Activated B cell treated with CpG ODN at 0.5 μM for 24 hours (primary cell): ENCODE measurements at regions not wholly inside any gene's neighbourhood (a gene's known extent, or its start where the extent isn't known, plus 50 kb on each side); places are given as distances from the start of the nearest gene placed in this dataset.

ENCODE experiments used
- ATAC-seq: fragments of 200-7000 bp; cut with Tn5 transposase; one replicate; pipeline ENCODE4 v1.10.0; 2021; ENCODE audit warnings: low read depth, mild to moderate bottlenecking, moderate library complexity
- CTCF ChIA-PET: fragments of 350-600 bp; sonication (Branson Sonifier 250); formaldehyde crosslinking; loops from one replicate; lab custom pipeline; 2021; ENCODE audit warnings: antibody characterized with exemption; lab: Charles Lee
- POLR2A ChIA-PET: fragments of 350-600 bp; sonication (Branson Sonifier 250); formaldehyde crosslinking; loops from one replicate; lab custom pipeline; 2021; ENCODE audit warnings: antibody characterized with exemption; lab: Charles Lee
- DNase-seq: peaks from one replicate; pipeline ENCODE4 v3.0.0; 2022
- H3K27ac Mint-ChIP-seq: one replicate; pipeline ENCODE4 v1.8.0; 2020; ENCODE audit warnings: mixed read lengths
- H3K27me3 Mint-ChIP-seq: one replicate; pipeline ENCODE4 v1.8.0; 2021; ENCODE audit warnings: mixed read lengths
- H3K36me3 Mint-ChIP-seq: one replicate; pipeline ENCODE4 v1.8.0; 2021; ENCODE audit warnings: low read depth, mixed read lengths
- H3K4me1 Mint-ChIP-seq: one replicate; pipeline ENCODE4 v1.8.0; 2021; ENCODE audit warnings: mixed read lengths
- H3K4me3 Mint-ChIP-seq: one replicate; pipeline ENCODE4 v1.8.0; 2020; ENCODE audit warnings: mild to moderate bottlenecking, mixed read lengths
- H3K9me3 Mint-ChIP-seq: one replicate; pipeline ENCODE4 v1.8.0; 2020; ENCODE audit warnings: mixed read lengths
- CTCF ChIP-seq: fragments of 200-600 bp; IDR thresholded peaks from one replicate; pipeline ENCODE4 v1.8.0; 2022; ENCODE audit warnings: antibody characterized with exemption, mild to moderate bottlenecking
- intact Hi-C: fragments of 100-400 bp; cut with micrococcal nuclease; formaldehyde crosslinking; loops from one replicate; pipeline ENCODE4 v1.15.1; 2024

- no peak overlapping the region for H3K4me3 Mint-ChIP-seq
- H3K36me3 Mint-ChIP-seq, result no peaks in the 10 kb centered on the region
- ChIA-PET POLR2A (no interaction called here), CTCF (no interaction called here)
- DNase-seq (no peak), ATAC-seq (no peak)
- no peak for TF ChIP-seq CTCF
- intact Hi-C loops, result no loop called here
- H3K4me1 Mint-ChIP-seq, result no peaks in the 10 kb centered on the region
- H3K9me3 Mint-ChIP-seq, result peaks cover 10% of the 10 kb centered on the region
- no peak overlapping the region for H3K27ac Mint-ChIP-seq
- no peaks in the 10 kb centered on the region for H3K27me3 Mint-ChIP-seq
Observed at GRCh38 chr4:153974452-153974851, 185.6 kb upstream of the SFRP2 start.

GRCh38 chr4:153973942-153974341 is 185.1 kb upstream of the SFRP2 start:
- CTCF ChIA-PET, result no interaction called here

GRCh38 chr4:153971899-153972298 is 183.0 kb upstream of the SFRP2 start:
- no peaks in the 10 kb centered on the region for H3K4me1 Mint-ChIP-seq
- TF ChIP-seq CTCF, result no peak
- H3K27ac Mint-ChIP-seq, result no peak overlapping the region
- ATAC-seq, result no peak
- H3K4me3 Mint-ChIP-seq, result no peak overlapping the region
- H3K36me3 Mint-ChIP-seq, result no peaks in the 10 kb centered on the region
- intact Hi-C loops, result no loop called here
- no peak for DNase-seq
- ChIA-PET CTCF (no interaction called here), POLR2A (no interaction called here)
- H3K9me3 Mint-ChIP-seq, result peaks cover 10% of the 10 kb centered on the region
- H3K27me3 Mint-ChIP-seq, result no peaks in the 10 kb centered on the region

More at GRCh38 chr4:153973942-153974341, 185.1 kb upstream of the SFRP2 start:
- Mint-ChIP-seq H3K27me3 (no peaks in the 10 kb centered on the region), H3K4me3 (no peak overlapping the region), H3K4me1 (no peaks in the 10 kb centered on the region), H3K9me3 (peaks cover 10% of the 10 kb centered on the region), H3K36me3 (no peaks in the 10 kb centered on the region), H3K27ac (no peak overlapping the region)
- no peak for ATAC-seq
- POLR2A ChIA-PET, result no interaction called here
- DNase-seq, result no peak
- intact Hi-C loops, result no loop called here
- TF ChIP-seq CTCF, result no peak

- no peak overlapping the region for H3K27ac Mint-ChIP-seq
- CTCF ChIA-PET, result no interaction called here
Observed at GRCh38 chr4:153970169-153970568, 181.3 kb upstream of the SFRP2 start.

GRCh38 chr4:153969542-153969941 is 180.7 kb upstream of the SFRP2 start:
- H3K27ac Mint-ChIP-seq, result no peak overlapping the region
- H3K4me3 Mint-ChIP-seq, result no peak overlapping the region
- H3K9me3 Mint-ChIP-seq, result peaks cover 3% of the 10 kb centered on the region
- intact Hi-C loops, result no loop called here
- no peak for TF ChIP-seq CTCF
- DNase-seq (no peak), ATAC-seq (no peak)
- POLR2A ChIA-PET, result no interaction called here
- no peaks in the 10 kb centered on the region for H3K4me1 Mint-ChIP-seq
- CTCF ChIA-PET, result no interaction called here
- no peaks in the 10 kb centered on the region for H3K36me3 Mint-ChIP-seq
- H3K27me3 Mint-ChIP-seq, result no peaks in the 10 kb centered on the region

More at GRCh38 chr4:153970169-153970568, 181.3 kb upstream of the SFRP2 start:
- no peak for ATAC-seq
- no peak for TF ChIP-seq CTCF
- Mint-ChIP-seq H3K36me3 (no peaks in the 10 kb centered on the region), H3K27me3 (no peaks in the 10 kb centered on the region), H3K4me1 (no peaks in the 10 kb centered on the region), H3K9me3 (peaks cover 3% of the 10 kb centered on the region), H3K4me3 (no peak overlapping the region)
- POLR2A ChIA-PET, result no interaction called here
- DNase-seq, result no peak
- intact Hi-C loops, result no loop called here
